CD14-positive monocyte (primary cell): ENCODE measurements at regions not wholly inside any gene's neighbourhood (a gene's known extent, or its start where the extent isn't known, plus 50 kb on each side); places are given as distances from the start of the nearest gene placed in this dataset.

Experiments
- DNase-seq, 3 donors: peaks; one replicate each; pipeline ENCODE4 v3.0.0-alpha.2; 2011 to 2022
- H2AFZ ChIP-seq: 2 replicates; pipeline ENCODE4 v1.6.0; 2012; ENCODE audit warnings: mild to moderate bottlenecking, low read depth, low read length, inconsistent platforms; ENCODE audit not compliant: insufficient read depth, poor library complexity, severe bottlenecking
- H3K27ac ChIP-seq, 2 donors: 1 replicate in 1 of 2; 2 replicates in 1 of 2; pipeline ENCODE4 v1.5.1; 2012 to 2013; ENCODE audit warnings: low read length in 2 of 2, control low read depth in 1 of 2, inconsistent platforms in 1 of 2, low read depth in 1 of 2, mild to moderate bottlenecking in 1 of 2
- H3K27me3 ChIP-seq, 2 donors: one replicate each; pipeline versions ENCODE4 v1.6.0 to v1.6.1; 2011 to 2013; ENCODE audit warnings: low read length in 2 of 2; ENCODE audit not compliant: control insufficient read depth in 2 of 2, insufficient read depth in 2 of 2
- H3K36me3 ChIP-seq, 2 donors: replicated peaks in 1 of 2; 1 replicate in 1 of 2; 2 replicates in 1 of 2; pipeline versions ENCODE4 v1.5.1 to v1.6.1; 2012 to 2013; ENCODE audit warnings: low read length in 2 of 2, control low read depth in 1 of 2, inconsistent platforms in 1 of 2, mild to moderate bottlenecking in 1 of 2; ENCODE audit not compliant: insufficient read depth in 2 of 2, control insufficient read depth in 1 of 2
- H3K4me1 ChIP-seq, 2 donors: 1 replicate in 1 of 2; 2 replicates in 1 of 2; pipeline versions ENCODE4 v1.5.1 to v1.6.1; 2012 to 2013; ENCODE audit warnings: low read length in 2 of 2, control low read depth in 1 of 2, inconsistent platforms in 1 of 2, mild to moderate bottlenecking in 1 of 2, moderate library complexity in 1 of 2; ENCODE audit not compliant: insufficient read depth in 2 of 2, control insufficient read depth in 1 of 2
- H3K4me2 ChIP-seq: replicated peaks from 2 replicates; pipeline ENCODE3; 2012; ENCODE audit warnings: low read length, moderate library complexity, mild to moderate bottlenecking; ENCODE audit not compliant: poor library complexity, severe bottlenecking; ENCODE audit errors: extremely low read depth
- H3K4me3 ChIP-seq, 3 experiments: fragments of 200-600 bp in 1 of 3; sonication (generic) in 1 of 3; replicated peaks in 1 of 3; 1 replicate in 2 of 3; 2 replicates in 1 of 3; pipeline ENCODE4 v1.5.1; 2011 to 2013; ENCODE audit warnings: low read length in 3 of 3, mild to moderate bottlenecking in 3 of 3, control low read depth in 2 of 3, low read depth in 2 of 3, inconsistent platforms in 1 of 3, moderate library complexity in 1 of 3
- H3K79me2 ChIP-seq: 2 replicates; pipeline ENCODE4 v1.6.0; 2012; ENCODE audit warnings: mild to moderate bottlenecking, control low read depth, inconsistent platforms, low read length, moderate library complexity; ENCODE audit not compliant: insufficient read depth
- H3K9ac ChIP-seq: 2 replicates; pipeline ENCODE4 v1.6.0; 2017; ENCODE audit warnings: low read length, mild to moderate bottlenecking; ENCODE audit not compliant: insufficient read depth, poor library complexity, severe bottlenecking
- H3K9me3 ChIP-seq, 2 donors: replicated peaks in 1 of 2; 1 replicate in 1 of 2; 2 replicates in 1 of 2; pipeline versions ENCODE4 v1.5.1 to v1.6.1; 2012 to 2013; ENCODE audit warnings: low read length in 2 of 2, control low read depth in 1 of 2; ENCODE audit not compliant: control insufficient read depth in 1 of 2, insufficient read depth in 1 of 2
- H4K20me1 ChIP-seq: 2 replicates; pipeline ENCODE4 v1.6.0; 2012; ENCODE audit warnings: mild to moderate bottlenecking, low read length, control low read depth, moderate library complexity; ENCODE audit not compliant: insufficient read depth
- H3K27ac Mint-ChIP-seq, 7 donors: one replicate each; pipeline ENCODE4 v1.8.0; 2020; ENCODE audit warnings: mild to moderate bottlenecking in 7 of 7, mixed read lengths in 7 of 7, moderate library complexity in 6 of 7, inconsistent platforms in 2 of 7
- H3K27me3 Mint-ChIP-seq, 3 donors: one replicate each; pipeline ENCODE4 v1.8.0; 2021 to 2022; ENCODE audit warnings: low read depth in 3 of 3, mild to moderate bottlenecking in 3 of 3, mixed read lengths in 3 of 3, moderate library complexity in 3 of 3, inconsistent platforms in 1 of 3
- H3K36me3 Mint-ChIP-seq, 2 donors: one replicate each; pipeline ENCODE4 v1.8.0; 2020; ENCODE audit warnings: mixed read lengths in 2 of 2, inconsistent platforms in 1 of 2, mild to moderate bottlenecking in 1 of 2
- H3K4me1 Mint-ChIP-seq: one replicate; pipeline ENCODE4 v1.8.0; 2020; ENCODE audit warnings: mild to moderate bottlenecking, mixed read lengths
- H3K4me3 Mint-ChIP-seq, 2 donors: one replicate each; pipeline ENCODE4 v1.8.0; 2020; ENCODE audit warnings: mild to moderate bottlenecking in 2 of 2, mixed read lengths in 2 of 2, moderate library complexity in 1 of 2
- H3K9me3 Mint-ChIP-seq, 7 donors: one replicate each; pipeline ENCODE4 v1.8.0; 2020 to 2022; ENCODE audit warnings: mixed read lengths in 7 of 7, mild to moderate bottlenecking in 6 of 7, moderate library complexity in 6 of 7, inconsistent platforms in 2 of 7
- CTCF ChIP-seq: fragments of 200-600 bp; IDR thresholded peaks from one replicate; pipeline ENCODE4 v1.8.0; 2022; ENCODE audit warnings: antibody characterized with exemption, mild to moderate bottlenecking
- WGBS: methylation state at CpG from one replicate; pipeline ENCODE4 v1.1.5; 2013; ENCODE audit warnings: missing lambda C conversion rate; ENCODE audit not compliant: insufficient coverage; 5-methylcytosine and 5-hydroxymethylcytosine counted together
- intact Hi-C, 2 donors: fragments of 100-400 bp; cut with micrococcal nuclease; formaldehyde crosslinking; loops; one replicate each; pipeline versions ENCODE4 v1.15.0 to v1.15.1; 2023

GRCh38 chr1:117689997-117690625, 84.3 kb downstream of the TENT5C start:
- Histone ChIP-seq H3K9ac (no peak overlapping the region), H3K27me3 (no peaks in the 10 kb centered on the region), H4K20me1 (no peaks in the 10 kb centered on the region), H3K27ac (no peak overlapping the region), H2AFZ (no peak overlapping the region), H3K4me1 (no peaks in the 10 kb centered on the region), H3K79me2 (no peaks in the 10 kb centered on the region), H3K9me3 (no peaks in the 10 kb centered on the region), H3K4me3 (no peak overlapping the region), H3K36me3 (no peaks in the 10 kb centered on the region), H3K4me2 (no peak overlapping the region)
- Mint-ChIP-seq H3K27me3 (peaks cover 0 to 8% (median 0%) of the 10 kb centered on the region in 3 donors), H3K4me3 (no peak overlapping the region), H3K4me1 (no peaks in the 10 kb centered on the region), H3K36me3 (no peaks in the 10 kb centered on the region), H3K27ac (peak overlapping the region in 1 of 7 donors; percentile 55), H3K9me3 (peaks cover 0 to 3% (median 0%) of the 10 kb centered on the region in 7 donors)
- no CpG with 5 or more reads among the region's 4 CpGs for WGBS
- TF ChIP-seq CTCF, result no peak
- intact Hi-C loops, result no loop called here
- no peak for DNase-seq

- no peak overlapping the region for H3K4me3 ChIP-seq
- H3K9me3 ChIP-seq, result no peaks in the 10 kb centered on the region
- no peak for DNase-seq
- no peak overlapping the region for H3K4me2 ChIP-seq
- Mint-ChIP-seq H3K4me3 (no peak overlapping the region), H3K27ac (no peak overlapping the region), H3K9me3 (peaks cover 0 to 3% (median 0%) of the 10 kb centered on the region in 7 donors), H3K36me3 (no peaks in the 10 kb centered on the region), H3K4me1 (no peaks in the 10 kb centered on the region), H3K27me3 (peaks cover 0 to 8% (median 0%) of the 10 kb centered on the region in 3 donors)
- no peaks in the 10 kb centered on the region for H3K79me2 ChIP-seq
- WGBS, result no CpG with 5 or more reads among the region's 2 CpGs
- H3K9ac ChIP-seq, result no peak overlapping the region
- H2AFZ ChIP-seq, result no peak overlapping the region
- no peaks in the 10 kb centered on the region for H3K36me3 ChIP-seq
- intact Hi-C loops, result no loop called here
- no peaks in the 10 kb centered on the region for H4K20me1 ChIP-seq
- H3K27ac ChIP-seq, result no peak overlapping the region
- no peaks in the 10 kb centered on the region for H3K27me3 ChIP-seq
- H3K4me1 ChIP-seq, result no peaks in the 10 kb centered on the region
- no peak for TF ChIP-seq CTCF
Measured at GRCh38 chr1:117691942-117692341, 86.1 kb downstream of the TENT5C start.
